HEK293 (cell line): ENCODE measurements at regions not wholly inside any gene's neighbourhood (a gene's known extent, or its start where the extent isn't known, plus 50 kb on each side); places are given as distances from the start of the nearest gene placed in this dataset.

ENCODE experiments used
- CTCF ChIA-PET: fragments of 350-600 bp; formaldehyde crosslinking; extraction: SDS; loops from one replicate; lab custom pipeline; 2021; ENCODE audit warnings: antibody characterized with exemption; lab: Yijun Ruan, JAX
- POLR2A ChIA-PET: fragments of 300-600 bp; formaldehyde crosslinking; extraction: SDS; loops from one replicate; lab custom pipeline; 2020; ENCODE audit warnings: antibody characterized with exemption, inconsistent platforms; lab: Yijun Ruan, JAX
- H3K27ac ChIP-seq: fragments of 200-500 bp; sonication (Bioruptor generic); 2 replicates; pipeline ENCODE4 v1.5.1; 2014; ENCODE audit warnings: low read depth, low read length, control low read depth, inconsistent platforms; ENCODE audit errors: extremely low read depth
- H3K36me3 ChIP-seq, 2 experiments: fragments of 200-500 bp in 1 of 2; sonication (Bioruptor generic) in 1 of 2; 1 replicate in 1 of 2; 2 replicates in 1 of 2; pipeline ENCODE4 v1.5.1; 2014 to 2017; ENCODE audit warnings: inconsistent platforms in 2 of 2, low read length in 2 of 2; ENCODE audit not compliant: control insufficient read depth in 2 of 2, insufficient read depth in 1 of 2
- H3K4me1 ChIP-seq: fragments of 200-500 bp; sonication (Bioruptor generic); 2 replicates; pipeline ENCODE4 v1.5.1; 2014; ENCODE audit warnings: mild to moderate bottlenecking, low read length, inconsistent platforms; ENCODE audit not compliant: control insufficient read depth, insufficient read depth
- H3K4me3 ChIP-seq: 2 replicates; pipeline ENCODE4 v1.5.1; 2011; ENCODE audit warnings: low read depth, mild to moderate bottlenecking, control low read depth, low read length, moderate library complexity
- H3K9me3 ChIP-seq: fragments of 200-500 bp; sonication (Bioruptor generic); 2 replicates; pipeline ENCODE4 v1.5.1; 2014; ENCODE audit warnings: low read depth, low read length, inconsistent platforms; ENCODE audit not compliant: control insufficient read depth, insufficient read depth
- BCL11A ChIP-seq: fragments of 450-650 bp; formaldehyde crosslinking; IDR thresholded peaks from 2 replicates; pipeline ENCODE4 v1.5.1; 2016; ENCODE audit warnings: low read depth, missing biosample characterization, missing genetic modification characterization
- CTCF ChIP-seq: fragments of 450-650 bp; formaldehyde crosslinking; IDR thresholded peaks from 2 replicates; pipeline ENCODE4 v1.5.1; 2016; ENCODE audit warnings: missing biosample characterization, missing genetic modification characterization
- GLIS2 ChIP-seq: fragments of 450-650 bp; formaldehyde crosslinking; IDR thresholded peaks from 2 replicates; pipeline ENCODE4 v1.5.1; 2016; ENCODE audit warnings: missing biosample characterization, missing genetic modification characterization
- HOXC10 ChIP-seq: sonication (generic); formaldehyde crosslinking; IDR thresholded peaks from 2 replicates; pipeline ENCODE4 v1.8.1; 2023; ENCODE audit warnings: mild to moderate bottlenecking, missing genetic modification reagents
- IKZF3 ChIP-seq: fragments of 450-650 bp; IDR thresholded peaks from 2 replicates; pipeline ENCODE4 v1.5.0; 2018; ENCODE audit warnings: missing biosample characterization, mild to moderate bottlenecking, missing genetic modification characterization, moderate library complexity
- KLF7 ChIP-seq: fragments of 450-650 bp; formaldehyde crosslinking; IDR thresholded peaks from 2 replicates; pipeline ENCODE4 v1.5.1; 2016; ENCODE audit warnings: missing biosample characterization, missing genetic modification characterization, borderline replicate concordance
- MYNN ChIP-seq: fragments of 450-650 bp; formaldehyde crosslinking; IDR thresholded peaks from 2 replicates; pipeline ENCODE4 v1.5.1; 2016; ENCODE audit warnings: missing biosample characterization, missing genetic modification characterization, borderline replicate concordance
- ZNF18 ChIP-seq: fragments of 450-650 bp; formaldehyde crosslinking; IDR thresholded peaks from 2 replicates; pipeline ENCODE4 v1.5.1; 2016; ENCODE audit warnings: missing biosample characterization, missing genetic modification characterization
- ZNF274 ChIP-seq, 2 experiments: fragments of 200-500 bp in 1 of 2; fragments of 450-650 bp in 1 of 2; sonication (Bioruptor generic) in 1 of 2; formaldehyde crosslinking in 1 of 2; IDR thresholded peaks; 2 replicates each; pipeline versions ENCODE4 v1.5.1 to v1.6.1; 2014 to 2016; ENCODE audit warnings: borderline replicate concordance in 1 of 2, inconsistent platforms in 1 of 2, low read length in 1 of 2, missing biosample characterization in 1 of 2, missing genetic modification characterization in 1 of 2
- ZNF350 ChIP-seq: fragments of 450-650 bp; formaldehyde crosslinking; IDR thresholded peaks from 2 replicates; pipeline ENCODE4 v1.5.0; 2017; ENCODE audit warnings: missing biosample characterization, mild to moderate bottlenecking, missing genetic modification characterization
- ZNF518A ChIP-seq: fragments of 450-650 bp; formaldehyde crosslinking; conservative IDR thresholded peaks from 2 replicates; pipeline ENCODE4 v1.5.1; 2016; ENCODE audit warnings: low read depth, missing biosample characterization, missing genetic modification characterization
- ZNF561 ChIP-seq: fragments of 450-650 bp; IDR thresholded peaks from 2 replicates; pipeline ENCODE4 v1.5.1; 2018; ENCODE audit warnings: missing biosample characterization, missing genetic modification characterization, borderline replicate concordance
- ZNF571 ChIP-seq: fragments of 450-650 bp; formaldehyde crosslinking; IDR thresholded peaks from 2 replicates; pipeline ENCODE4 v1.5.0; 2017; ENCODE audit warnings: missing biosample characterization, missing genetic modification characterization
- TF ChIP-seq, protein P1 (sequence below): fragments of 450-650 bp; formaldehyde crosslinking; optimal IDR thresholded peaks from 2 replicates; pipeline ENCODE3; 2016; ENCODE audit warnings: missing biosample characterization, mild to moderate bottlenecking, missing genetic modification characterization

GRCh38 chr12:98332642-98333041 is 182.7 kb upstream of the TMPO start (continued):
- TF ChIP-seq, protein P1, sequence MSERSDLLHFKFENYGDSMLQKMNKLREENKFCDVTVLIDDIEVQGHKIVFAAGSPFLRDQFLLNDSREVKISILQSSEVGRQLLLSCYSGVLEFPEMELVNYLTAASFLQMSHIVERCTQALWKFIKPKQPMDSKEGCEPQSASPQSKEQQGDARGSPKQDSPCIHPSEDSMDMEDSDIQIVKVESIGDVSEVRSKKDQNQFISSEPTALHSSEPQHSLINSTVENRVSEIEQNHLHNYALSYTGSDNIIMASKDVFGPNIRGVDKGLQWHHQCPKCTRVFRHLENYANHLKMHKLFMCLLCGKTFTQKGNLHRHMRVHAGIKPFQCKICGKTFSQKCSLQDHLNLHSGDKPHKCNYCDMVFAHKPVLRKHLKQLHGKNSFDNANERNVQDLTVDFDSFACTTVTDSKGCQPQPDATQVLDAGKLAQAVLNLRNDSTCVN (tag by site-specific recombination), result no peak
- TF ChIP-seq ZNF274 (IDR thresholded peaks at IDR 0.05; ENCODE audit: low read length) (no peak), ZNF274 (tag by site-specific recombination; IDR thresholded peaks at IDR 0.05; ENCODE audit: borderline replicate concordance) (no peak), HOXC10 (CRISPR knock-in tag) (no peak), CTCF (tag by site-specific recombination) (no peak), IKZF3 (tag by site-specific recombination) (no peak), GLIS2 (tag by site-specific recombination) (no peak), ZNF518A (tag by site-specific recombination) (no peak), ZNF561 (tag by site-specific recombination) (no peak), ZNF571 (no peak), ZNF18 (tag by site-specific recombination) (no peak), BCL11A (tag by site-specific recombination) (no peak), ZNF350 (no peak)

GRCh38 chr12:98334768-98335167 is 180.6 kb upstream of the TMPO start:
- TF ChIP-seq KLF7 (tag by site-specific recombination), result no peak
- no peak for TF ChIP-seq MYNN (tag by site-specific recombination)
- Histone ChIP-seq H3K4me3 (no peak overlapping the region), H3K9me3 (no peaks in the 10 kb centered on the region), H3K36me3 (no peaks in the 10 kb centered on the region), H3K27ac (no peak overlapping the region), H3K4me1 (no peaks in the 10 kb centered on the region)
- POLR2A ChIA-PET, result no interaction called here
- CTCF ChIA-PET, result no interaction called here
